Tibial nerve (tissue), 4 donors: ENCODE measurements at regions not wholly inside any gene's neighbourhood (a gene's known extent, or its start where the extent isn't known, plus 50 kb on each side); places are given as distances from the start of the nearest gene placed in this dataset.

ENCODE experiments used
- CTCF ChIP-seq, 5 experiments: fragments of 200-600 bp in 3 of 5; fragments of 450-650 bp in 2 of 5; sonication (generic) in 3 of 5; IDR thresholded peaks; one replicate each; pipeline ENCODE4 v1.5.1; 2016 to 2019; ENCODE audit warnings: antibody characterized with exemption in 5 of 5, mild to moderate bottlenecking in 3 of 5, moderate library complexity in 2 of 5
- EP300 ChIP-seq, 2 donors: sonication (generic); formaldehyde crosslinking; IDR thresholded peaks; one replicate each; pipeline ENCODE4 v1.6.1; 2017; ENCODE audit warnings: antibody characterized with exemption in 2 of 2, mild to moderate bottlenecking in 1 of 2
- POLR2A ChIP-seq, 2 donors: fragments of 450-650 bp; IDR thresholded peaks; one replicate each; pipeline ENCODE4 v1.6.1; 2017; ENCODE audit warnings: antibody characterized with exemption in 2 of 2, mild to moderate bottlenecking in 2 of 2, moderate library complexity in 2 of 2

- TF ChIP-seq POLR2A (IDR thresholded peaks at IDR 0.05) (no peak), EP300 (IDR thresholded peaks at IDR 0.05) (no peak), CTCF (IDR thresholded peaks at IDR 0.05) (no peak)
These were observed 1040.6 kb upstream of the SLC10A2 start for GRCh38 chr13:104106705-104107393.
